CD14-positive monocyte (primary cell): ENCODE measurements at regions not wholly inside any gene's neighbourhood (a gene's known extent, or its start where the extent isn't known, plus 50 kb on each side); places are given as distances from the start of the nearest gene placed in this dataset.

Experiments used
- DNase-seq, 3 donors: peaks; one replicate each; pipeline ENCODE4 v3.0.0-alpha.2; 2011 to 2022
- H2AFZ ChIP-seq: 2 replicates; pipeline ENCODE4 v1.6.0; 2012; ENCODE audit warnings: mild to moderate bottlenecking, low read depth, low read length, inconsistent platforms; ENCODE audit not compliant: insufficient read depth, poor library complexity, severe bottlenecking
- H3K27ac ChIP-seq, 2 donors: 1 replicate in 1 of 2; 2 replicates in 1 of 2; pipeline ENCODE4 v1.5.1; 2012 to 2013; ENCODE audit warnings: low read length in 2 of 2, control low read depth in 1 of 2, inconsistent platforms in 1 of 2, low read depth in 1 of 2, mild to moderate bottlenecking in 1 of 2
- H3K27me3 ChIP-seq, 2 donors: one replicate each; pipeline versions ENCODE4 v1.6.0 to v1.6.1; 2011 to 2013; ENCODE audit warnings: low read length in 2 of 2; ENCODE audit not compliant: control insufficient read depth in 2 of 2, insufficient read depth in 2 of 2
- H3K36me3 ChIP-seq, 2 donors: replicated peaks in 1 of 2; 1 replicate in 1 of 2; 2 replicates in 1 of 2; pipeline versions ENCODE4 v1.5.1 to v1.6.1; 2012 to 2013; ENCODE audit warnings: low read length in 2 of 2, control low read depth in 1 of 2, inconsistent platforms in 1 of 2, mild to moderate bottlenecking in 1 of 2; ENCODE audit not compliant: insufficient read depth in 2 of 2, control insufficient read depth in 1 of 2
- H3K4me1 ChIP-seq, 2 donors: 1 replicate in 1 of 2; 2 replicates in 1 of 2; pipeline versions ENCODE4 v1.5.1 to v1.6.1; 2012 to 2013; ENCODE audit warnings: low read length in 2 of 2, control low read depth in 1 of 2, inconsistent platforms in 1 of 2, mild to moderate bottlenecking in 1 of 2, moderate library complexity in 1 of 2; ENCODE audit not compliant: insufficient read depth in 2 of 2, control insufficient read depth in 1 of 2
- H3K4me2 ChIP-seq: replicated peaks from 2 replicates; pipeline ENCODE3; 2012; ENCODE audit warnings: low read length, moderate library complexity, mild to moderate bottlenecking; ENCODE audit not compliant: poor library complexity, severe bottlenecking; ENCODE audit errors: extremely low read depth
- H3K4me3 ChIP-seq, 3 experiments: fragments of 200-600 bp in 1 of 3; sonication (generic) in 1 of 3; replicated peaks in 1 of 3; 1 replicate in 2 of 3; 2 replicates in 1 of 3; pipeline ENCODE4 v1.5.1; 2011 to 2013; ENCODE audit warnings: low read length in 3 of 3, mild to moderate bottlenecking in 3 of 3, control low read depth in 2 of 3, low read depth in 2 of 3, inconsistent platforms in 1 of 3, moderate library complexity in 1 of 3
- H3K79me2 ChIP-seq: 2 replicates; pipeline ENCODE4 v1.6.0; 2012; ENCODE audit warnings: mild to moderate bottlenecking, control low read depth, inconsistent platforms, low read length, moderate library complexity; ENCODE audit not compliant: insufficient read depth
- H3K9ac ChIP-seq: 2 replicates; pipeline ENCODE4 v1.6.0; 2017; ENCODE audit warnings: low read length, mild to moderate bottlenecking; ENCODE audit not compliant: insufficient read depth, poor library complexity, severe bottlenecking
- H3K9me3 ChIP-seq, 2 donors: replicated peaks in 1 of 2; 1 replicate in 1 of 2; 2 replicates in 1 of 2; pipeline versions ENCODE4 v1.5.1 to v1.6.1; 2012 to 2013; ENCODE audit warnings: low read length in 2 of 2, control low read depth in 1 of 2; ENCODE audit not compliant: control insufficient read depth in 1 of 2, insufficient read depth in 1 of 2
- H4K20me1 ChIP-seq: 2 replicates; pipeline ENCODE4 v1.6.0; 2012; ENCODE audit warnings: mild to moderate bottlenecking, low read length, control low read depth, moderate library complexity; ENCODE audit not compliant: insufficient read depth
- H3K27ac Mint-ChIP-seq, 7 donors: one replicate each; pipeline ENCODE4 v1.8.0; 2020; ENCODE audit warnings: mild to moderate bottlenecking in 7 of 7, mixed read lengths in 7 of 7, moderate library complexity in 6 of 7, inconsistent platforms in 2 of 7
- H3K27me3 Mint-ChIP-seq, 3 donors: one replicate each; pipeline ENCODE4 v1.8.0; 2021 to 2022; ENCODE audit warnings: low read depth in 3 of 3, mild to moderate bottlenecking in 3 of 3, mixed read lengths in 3 of 3, moderate library complexity in 3 of 3, inconsistent platforms in 1 of 3
- H3K36me3 Mint-ChIP-seq, 2 donors: one replicate each; pipeline ENCODE4 v1.8.0; 2020; ENCODE audit warnings: mixed read lengths in 2 of 2, inconsistent platforms in 1 of 2, mild to moderate bottlenecking in 1 of 2
- H3K4me1 Mint-ChIP-seq: one replicate; pipeline ENCODE4 v1.8.0; 2020; ENCODE audit warnings: mild to moderate bottlenecking, mixed read lengths
- H3K4me3 Mint-ChIP-seq, 2 donors: one replicate each; pipeline ENCODE4 v1.8.0; 2020; ENCODE audit warnings: mild to moderate bottlenecking in 2 of 2, mixed read lengths in 2 of 2, moderate library complexity in 1 of 2
- H3K9me3 Mint-ChIP-seq, 7 donors: one replicate each; pipeline ENCODE4 v1.8.0; 2020 to 2022; ENCODE audit warnings: mixed read lengths in 7 of 7, mild to moderate bottlenecking in 6 of 7, moderate library complexity in 6 of 7, inconsistent platforms in 2 of 7
- CTCF ChIP-seq: fragments of 200-600 bp; IDR thresholded peaks from one replicate; pipeline ENCODE4 v1.8.0; 2022; ENCODE audit warnings: antibody characterized with exemption, mild to moderate bottlenecking
- intact Hi-C, 2 donors: fragments of 100-400 bp; cut with micrococcal nuclease; formaldehyde crosslinking; loops; one replicate each; pipeline versions ENCODE4 v1.15.0 to v1.15.1; 2023

GRCh38 chr5:60024104-60024503, 130.6 kb upstream of the PDE4D start:
- H3K4me3 Mint-ChIP-seq = no peak overlapping the region
- no peaks in the 10 kb centered on the region for H3K9me3 ChIP-seq
- H3K4me1 ChIP-seq = no peaks in the 10 kb centered on the region
- no peak for DNase-seq
- H3K9ac ChIP-seq = no peak overlapping the region
- no peak for TF ChIP-seq CTCF
- no peaks in the 10 kb centered on the region for H3K4me1 Mint-ChIP-seq
- H3K4me2 ChIP-seq = no peak overlapping the region
- no peak overlapping the region for H3K27ac ChIP-seq
- no peak overlapping the region for H3K4me3 ChIP-seq
- H3K36me3 ChIP-seq = no peaks in the 10 kb centered on the region
- peaks cover 5 to 9% of the 10 kb centered on the region in 2 donors for H3K36me3 Mint-ChIP-seq
- H3K79me2 ChIP-seq = no peaks in the 10 kb centered on the region
- no peak overlapping the region for H3K27ac Mint-ChIP-seq
- no peaks in the 10 kb centered on the region for H3K27me3 ChIP-seq
- no peaks in the 10 kb centered on the region for H3K27me3 Mint-ChIP-seq
- no peaks in the 10 kb centered on the region for H4K20me1 ChIP-seq
- intact Hi-C loops = no loop called here
- peaks cover 0 to 2% (median 0%) of the 10 kb centered on the region in 7 donors for H3K9me3 Mint-ChIP-seq
- H2AFZ ChIP-seq = no peak overlapping the region

- H3K4me3 ChIP-seq = no peak overlapping the region
- no peaks in the 10 kb centered on the region for H3K9me3 ChIP-seq
- Mint-ChIP-seq H3K9me3 (peaks cover 0 to 11% (median 4%) of the 10 kb centered on the region in 7 donors), H3K4me1 (peaks cover 3% of the 10 kb centered on the region), H3K27ac (no peak overlapping the region), H3K27me3 (no peaks in the 10 kb centered on the region), H3K36me3 (peaks cover 8 to 15% of the 10 kb centered on the region in 2 donors), H3K4me3 (no peak overlapping the region)
- DNase-seq = no peak
- intact Hi-C loops = no loop called here
- H2AFZ ChIP-seq = no peak overlapping the region
- no peaks in the 10 kb centered on the region for H3K4me1 ChIP-seq
- H3K79me2 ChIP-seq = no peaks in the 10 kb centered on the region
- H3K27ac ChIP-seq = no peak overlapping the region
- H3K36me3 ChIP-seq = no peaks in the 10 kb centered on the region
- no peak overlapping the region for H3K4me2 ChIP-seq
- no peak for TF ChIP-seq CTCF
- no peak overlapping the region for H3K9ac ChIP-seq
- H3K27me3 ChIP-seq = no peaks in the 10 kb centered on the region
- no peaks in the 10 kb centered on the region for H4K20me1 ChIP-seq
Measured at GRCh38 chr5:60023255-60023654, 129.7 kb upstream of the PDE4D start.
